H9 (cell line): ENCODE measurements at regions not wholly inside any gene's neighbourhood (a gene's known extent, or its start where the extent isn't known, plus 50 kb on each side); places are given as distances from the start of the nearest gene placed in this dataset.

Source experiments
- DNase-seq: peaks from one replicate; pipeline ENCODE4 v3.0.0-alpha.2; 2017
- H2AFZ ChIP-seq: one replicate; pipeline ENCODE4 v1.6.1; 2013; ENCODE audit warnings: mild to moderate bottlenecking, low read length, control low read depth, moderate library complexity
- H2AK5ac ChIP-seq: 2 replicates; pipeline ENCODE4 v1.6.1; 2013; ENCODE audit warnings: low read length, control low read depth, mixed read lengths; ENCODE audit not compliant: insufficient read length
- H2BK120ac ChIP-seq: one replicate; pipeline ENCODE4 v1.6.1; 2013; ENCODE audit warnings: low read depth, mild to moderate bottlenecking, low read length, control low read depth, inconsistent platforms; ENCODE audit not compliant: poor library complexity, severe bottlenecking
- H2BK12ac ChIP-seq: 2 replicates; pipeline ENCODE4 v1.6.1; 2013; ENCODE audit warnings: low read length, control low read depth, mixed read lengths, low read depth; ENCODE audit not compliant: insufficient read length
- H2BK15ac ChIP-seq: 2 replicates; pipeline ENCODE4 v1.6.1; 2013; ENCODE audit warnings: low read depth, low read length, control low read depth
- H2BK20ac ChIP-seq: one replicate; pipeline ENCODE4 v1.6.1; 2013; ENCODE audit warnings: low read depth, mild to moderate bottlenecking, low read length, control low read depth, inconsistent platforms; ENCODE audit not compliant: poor library complexity, severe bottlenecking
- H2BK5ac ChIP-seq: 2 replicates; pipeline ENCODE4 v1.6.1; 2013; ENCODE audit warnings: low read length, control low read depth, mixed read lengths; ENCODE audit not compliant: insufficient read length
- H3K14ac ChIP-seq: 2 replicates; pipeline ENCODE4 v1.6.1; 2013; ENCODE audit warnings: low read length, control low read depth; ENCODE audit not compliant: insufficient read depth
- H3K18ac ChIP-seq: 2 replicates; pipeline ENCODE4 v1.6.1; 2013; ENCODE audit warnings: low read depth, mild to moderate bottlenecking, mixed read lengths, low read length, control low read depth; ENCODE audit not compliant: insufficient read length
- H3K23ac ChIP-seq: 2 replicates; pipeline ENCODE4 v1.6.1; 2013; ENCODE audit warnings: low read length, control low read depth, mixed read lengths, low read depth; ENCODE audit not compliant: insufficient read length
- H3K23me2 ChIP-seq: 2 replicates; pipeline ENCODE4 v1.6.1; 2013; ENCODE audit warnings: low read depth, mild to moderate bottlenecking, mixed read lengths, low read length, control low read depth; ENCODE audit not compliant: insufficient read length, poor library complexity, severe bottlenecking
- H3K27ac ChIP-seq: 2 replicates; pipeline ENCODE4 v1.5.1; 2013; ENCODE audit warnings: low read length, control low read depth, mixed read lengths, low read depth; ENCODE audit not compliant: insufficient read length
- H3K27me3 ChIP-seq: 2 replicates; pipeline ENCODE4 v1.6.1; 2013; ENCODE audit warnings: low read length, control low read depth, inconsistent platforms; ENCODE audit not compliant: insufficient read depth
- H3K4ac ChIP-seq: 2 replicates; pipeline ENCODE4 v1.6.1; 2013; ENCODE audit warnings: low read depth, mild to moderate bottlenecking, control low read depth, inconsistent platforms, low read length, moderate library complexity
- H3K4me1 ChIP-seq: 2 replicates; pipeline ENCODE4 v1.6.1; 2013; ENCODE audit warnings: low read length, control low read depth, inconsistent platforms; ENCODE audit not compliant: insufficient read depth
- H3K4me2 ChIP-seq: 2 replicates; pipeline ENCODE4 v1.6.1; 2013; ENCODE audit warnings: low read length, control low read depth, mixed read lengths; ENCODE audit not compliant: insufficient read length, insufficient read depth
- H3K56ac ChIP-seq: 2 replicates; pipeline ENCODE4 v1.6.1; 2013; ENCODE audit warnings: low read depth, mild to moderate bottlenecking, mixed read lengths, low read length, control low read depth; ENCODE audit not compliant: insufficient read length
- H3K79me1 ChIP-seq: 2 replicates; pipeline ENCODE4 v1.6.1; 2013; ENCODE audit warnings: low read depth, mild to moderate bottlenecking, moderate library complexity, low read length, control low read depth, inconsistent platforms; ENCODE audit not compliant: insufficient read depth, poor library complexity, severe bottlenecking
- H3K79me2 ChIP-seq: 2 replicates; pipeline ENCODE4 v1.6.1; 2013; ENCODE audit warnings: low read length, control low read depth, inconsistent platforms; ENCODE audit not compliant: insufficient read depth
- H3K9ac ChIP-seq: 2 replicates; pipeline ENCODE4 v1.6.1; 2013; ENCODE audit warnings: low read length, control low read depth, mixed read lengths; ENCODE audit not compliant: insufficient read length; ENCODE audit errors: extremely low read depth
- H3K9me3 ChIP-seq: one replicate; pipeline ENCODE4 v1.6.1; 2013; ENCODE audit warnings: low read depth, low read length, inconsistent platforms; ENCODE audit not compliant: control insufficient read depth
- H3T11ph ChIP-seq: one replicate; pipeline ENCODE4 v1.6.1; 2013; ENCODE audit warnings: mild to moderate bottlenecking, low read length, control low read depth, inconsistent platforms
- H4K20me1 ChIP-seq: one replicate; pipeline ENCODE4 v1.6.1; 2013; ENCODE audit not compliant: control insufficient read depth, insufficient read length, insufficient read depth
- H4K5ac ChIP-seq: 2 replicates; pipeline ENCODE4 v1.6.1; 2013; ENCODE audit warnings: low read depth, mild to moderate bottlenecking, mixed read lengths, low read length, control low read depth; ENCODE audit not compliant: insufficient read length
- H4K8ac ChIP-seq: replicated peaks from 2 replicates; pipeline ENCODE4 v1.6.1; 2013; ENCODE audit warnings: low read length, control low read depth, mixed read lengths, low read depth; ENCODE audit not compliant: insufficient read length
- H4K91ac ChIP-seq: 2 replicates; pipeline ENCODE4 v1.6.1; 2013; ENCODE audit warnings: low read depth, mild to moderate bottlenecking, moderate library complexity, mixed read lengths, low read length, control low read depth; ENCODE audit not compliant: insufficient read length
- H3K27ac Mint-ChIP-seq, 3 experiments: 2 replicates in 2 of 3; 3 replicates in 1 of 3; pipeline ENCODE4 v1.8.0; 2020 to 2021; ENCODE audit warnings: mixed read lengths in 3 of 3, mild to moderate bottlenecking in 1 of 3, moderate library complexity in 1 of 3
- H3K27me3 Mint-ChIP-seq: 2 replicates; pipeline ENCODE4 v1.8.0; 2021; ENCODE audit warnings: low read depth, mild to moderate bottlenecking, moderate library complexity, mixed read lengths
- H3K36me3 Mint-ChIP-seq, 3 experiments: 2 replicates in 2 of 3; 3 replicates in 1 of 3; pipeline ENCODE4 v1.8.0; 2020 to 2021; ENCODE audit warnings: low read depth in 3 of 3, mixed read lengths in 3 of 3; ENCODE audit not compliant: insufficient read depth in 1 of 3
- H3K4me1 Mint-ChIP-seq, 2 experiments: 2 replicates each; pipeline ENCODE4 v1.8.0; 2020; ENCODE audit warnings: mixed read lengths in 2 of 2
- H3K4me3 Mint-ChIP-seq, 2 experiments: 2 replicates in 1 of 2; 3 replicates in 1 of 2; pipeline ENCODE4 v1.8.0; 2020 to 2021; ENCODE audit warnings: mild to moderate bottlenecking in 2 of 2, mixed read lengths in 2 of 2, moderate library complexity in 1 of 2
- H3K9me3 Mint-ChIP-seq, 2 experiments: 2 replicates in 1 of 2; 3 replicates in 1 of 2; pipeline ENCODE4 v1.8.0; 2020; ENCODE audit warnings: mild to moderate bottlenecking in 2 of 2, mixed read lengths in 2 of 2, moderate library complexity in 1 of 2
- CTCF ChIP-seq: fragments of 200-600 bp; sonication (generic); conservative IDR thresholded peaks from 3 replicates; pipeline ENCODE4 v1.8.0; 2021; ENCODE audit warnings: antibody characterized with exemption, mild to moderate bottlenecking

GRCh38 chr1:193663965-193664364 is 477.6 kb upstream of the B3GALT2 start:
- H3K9me3 Mint-ChIP-seq = no peaks in the 10 kb centered on the region
- H3K23me2 ChIP-seq = no peaks in the 10 kb centered on the region
- H2BK20ac ChIP-seq = no peak overlapping the region
- no peaks in the 10 kb centered on the region for H3K4me1 ChIP-seq
- H3K14ac ChIP-seq = no peak overlapping the region
- H2AFZ ChIP-seq = no peak overlapping the region
- no peaks in the 10 kb centered on the region for H3K4me1 Mint-ChIP-seq
- H3K23ac ChIP-seq = no peak overlapping the region
- H3K36me3 Mint-ChIP-seq = no peaks in the 10 kb centered on the region
- H3K4me2 ChIP-seq = no peak overlapping the region
- no peak for DNase-seq
- H3K79me2 ChIP-seq = no peaks in the 10 kb centered on the region
- no peak overlapping the region for H3K56ac ChIP-seq
- H2BK12ac ChIP-seq = no peak overlapping the region
- H3K4ac ChIP-seq = no peak overlapping the region
- no peaks in the 10 kb centered on the region for H4K20me1 ChIP-seq
- H2BK120ac ChIP-seq = no peak overlapping the region
- no peak overlapping the region for H3K27ac ChIP-seq
- no peak overlapping the region for H3K27ac Mint-ChIP-seq
- no peak overlapping the region for H3K4me3 Mint-ChIP-seq
- TF ChIP-seq CTCF = no peak
- H4K91ac ChIP-seq = no peak overlapping the region
- H4K8ac ChIP-seq = no peak overlapping the region
- no peaks in the 10 kb centered on the region for H3K27me3 ChIP-seq
- H3T11ph ChIP-seq = no peak overlapping the region
- no peak overlapping the region for H3K18ac ChIP-seq
- H2BK5ac ChIP-seq = no peak overlapping the region
- no peaks in the 10 kb centered on the region for H3K27me3 Mint-ChIP-seq
- H4K5ac ChIP-seq = no peak overlapping the region
- H3K79me1 ChIP-seq = no peaks in the 10 kb centered on the region
- no peak overlapping the region for H2BK15ac ChIP-seq
- H3K9me3 ChIP-seq = no peaks in the 10 kb centered on the region
- no peak overlapping the region for H3K9ac ChIP-seq
- H2AK5ac ChIP-seq = no peak overlapping the region
